Upper lobe of left lung (tissue), 4 donors: ENCODE measurements at regions not wholly inside any gene's neighbourhood (a gene's known extent, or its start where the extent isn't known, plus 50 kb on each side); places are given as distances from the start of the nearest gene placed in this dataset.

Source experiments
- EP300 ChIP-seq, 4 donors: sonication (generic); formaldehyde crosslinking; IDR thresholded peaks; one replicate each; pipeline ENCODE4 v1.5.1; 2017; ENCODE audit warnings: antibody characterized with exemption in 4 of 4, control low read depth in 2 of 4
- POLR2A ChIP-seq, 4 donors: fragments of 450-650 bp; IDR thresholded peaks; one replicate each; pipeline ENCODE4 v1.5.1; 2016 to 2017; ENCODE audit warnings: antibody characterized with exemption in 4 of 4, mild to moderate bottlenecking in 2 of 4
- POLR2AphosphoS5 ChIP-seq, 2 donors: sonication (generic); formaldehyde crosslinking; IDR thresholded peaks; one replicate each; pipeline ENCODE4 v1.5.1; 2017; ENCODE audit warnings: antibody characterized with exemption in 2 of 2
- TF ChIP-seq, protein P1 (sequence below), 6 experiments: fragments of 450-650 bp in 4 of 6; fragments of 200-600 bp in 2 of 6; sonication (generic) in 2 of 6; IDR thresholded peaks; one replicate each; pipeline ENCODE4 v1.5.1; 2016 to 2019; ENCODE audit warnings: antibody characterized with exemption in 6 of 6

GRCh38 chr13:47747901-47748300 is 253.2 kb downstream of the SUCLA2 start:
- TF ChIP-seq, protein P1, sequence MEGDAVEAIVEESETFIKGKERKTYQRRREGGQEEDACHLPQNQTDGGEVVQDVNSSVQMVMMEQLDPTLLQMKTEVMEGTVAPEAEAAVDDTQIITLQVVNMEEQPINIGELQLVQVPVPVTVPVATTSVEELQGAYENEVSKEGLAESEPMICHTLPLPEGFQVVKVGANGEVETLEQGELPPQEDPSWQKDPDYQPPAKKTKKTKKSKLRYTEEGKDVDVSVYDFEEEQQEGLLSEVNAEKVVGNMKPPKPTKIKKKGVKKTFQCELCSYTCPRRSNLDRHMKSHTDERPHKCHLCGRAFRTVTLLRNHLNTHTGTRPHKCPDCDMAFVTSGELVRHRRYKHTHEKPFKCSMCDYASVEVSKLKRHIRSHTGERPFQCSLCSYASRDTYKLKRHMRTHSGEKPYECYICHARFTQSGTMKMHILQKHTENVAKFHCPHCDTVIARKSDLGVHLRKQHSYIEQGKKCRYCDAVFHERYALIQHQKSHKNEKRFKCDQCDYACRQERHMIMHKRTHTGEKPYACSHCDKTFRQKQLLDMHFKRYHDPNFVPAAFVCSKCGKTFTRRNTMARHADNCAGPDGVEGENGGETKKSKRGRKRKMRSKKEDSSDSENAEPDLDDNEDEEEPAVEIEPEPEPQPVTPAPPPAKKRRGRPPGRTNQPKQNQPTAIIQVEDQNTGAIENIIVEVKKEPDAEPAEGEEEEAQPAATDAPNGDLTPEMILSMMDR (IDR thresholded peaks at IDR 0.05): no peak
- TF ChIP-seq POLR2AphosphoS5 (IDR thresholded peaks at IDR 0.05) (no peak), POLR2A (IDR thresholded peaks at IDR 0.05) (no peak), EP300 (IDR thresholded peaks at IDR 0.05) (no peak)
